Liver (tissue), 8 donors: ENCODE measurements at regions not wholly inside any gene's neighbourhood (a gene's known extent, or its start where the extent isn't known, plus 50 kb on each side); places are given as distances from the start of the nearest gene placed in this dataset.

Source experiments
- DNase-seq: peaks from one replicate; pipeline ENCODE4 v3.0.0-alpha.2; 2017; ENCODE audit warnings: low spot score
- H3K27ac ChIP-seq, 2 donors: one replicate each; pipeline ENCODE4 v1.7.0; 2013; ENCODE audit warnings: inconsistent platforms in 2 of 2, low read length in 2 of 2, control low read depth in 1 of 2, low read depth in 1 of 2, mild to moderate bottlenecking in 1 of 2
- H3K27me3 ChIP-seq, 4 donors: one replicate each; pipeline versions ENCODE4 v1.6.1 to v1.7.0; 2013; ENCODE audit warnings: low read length in 3 of 4, inconsistent platforms in 1 of 4, mild to moderate bottlenecking in 1 of 4, moderate library complexity in 1 of 4; ENCODE audit not compliant: control insufficient read depth in 4 of 4, insufficient read depth in 4 of 4
- H3K36me3 ChIP-seq, 4 donors: one replicate each; pipeline versions ENCODE4 v1.6.1 to v1.7.0; 2013; ENCODE audit warnings: low read length in 3 of 4, mild to moderate bottlenecking in 3 of 4, low read depth in 1 of 4, moderate library complexity in 1 of 4; ENCODE audit not compliant: control insufficient read depth in 4 of 4, insufficient read depth in 3 of 4
- H3K4me1 ChIP-seq, 4 donors: one replicate each; pipeline versions ENCODE4 v1.6.1 to v1.7.0; 2013; ENCODE audit warnings: low read length in 3 of 4, mild to moderate bottlenecking in 3 of 4, moderate library complexity in 1 of 4; ENCODE audit not compliant: control insufficient read depth in 4 of 4, insufficient read depth in 4 of 4
- H3K4me3 ChIP-seq, 3 donors: one replicate each; pipeline versions ENCODE4 v1.6.1 to v1.7.0; 2013; ENCODE audit warnings: low read length in 3 of 3, control low read depth in 1 of 3, low read depth in 1 of 3, mild to moderate bottlenecking in 1 of 3
- H3K9ac ChIP-seq, 2 donors: one replicate each; pipeline ENCODE4 v1.7.0; 2013; ENCODE audit warnings: low read length in 2 of 2, mild to moderate bottlenecking in 2 of 2, moderate library complexity in 2 of 2, control low read depth in 1 of 2, low read depth in 1 of 2
- H3K9me3 ChIP-seq, 4 donors: one replicate each; pipeline versions ENCODE4 v1.6.1 to v1.7.0; 2013; ENCODE audit warnings: low read length in 3 of 4; ENCODE audit not compliant: control insufficient read depth in 4 of 4
- ATF3 ChIP-seq: IDR thresholded peaks from 2 replicates; pipeline ENCODE4 v1.6.1; 2016; ENCODE audit warnings: antibody characterized with exemption
- CTCF ChIP-seq: fragments of 150-350 bp; IDR thresholded peaks from 2 replicates; pipeline ENCODE4 v1.5.1; 2017; ENCODE audit warnings: improper control_type of control experiment, low read depth, low read length; ENCODE audit not compliant: missing input control
- EGR1 ChIP-seq, 2 donors: IDR thresholded peaks; 2 replicates each; pipeline ENCODE4 v1.6.1; 2016 to 2018; ENCODE audit warnings: antibody characterized with exemption in 2 of 2, low read depth in 2 of 2
- FOXA1 ChIP-seq: IDR thresholded peaks from 2 replicates; pipeline ENCODE4 v1.6.1; 2016; ENCODE audit warnings: antibody characterized with exemption
- FOXA2 ChIP-seq: IDR thresholded peaks from 2 replicates; pipeline ENCODE4 v1.6.1; 2016; ENCODE audit warnings: antibody characterized with exemption
- GABPA ChIP-seq, 2 donors: IDR thresholded peaks in 1 of 2; conservative IDR thresholded peaks in 1 of 2; 2 replicates each; pipeline ENCODE4 v1.6.1; 2016; ENCODE audit warnings: antibody characterized with exemption in 2 of 2, mild to moderate bottlenecking in 1 of 2, moderate library complexity in 1 of 2
- HNF4A ChIP-seq, 2 donors: conservative IDR thresholded peaks; 2 replicates each; pipeline ENCODE4 v1.6.1; 2016; ENCODE audit warnings: antibody characterized with exemption in 2 of 2, mild to moderate bottlenecking in 2 of 2
- HNF4G ChIP-seq: IDR thresholded peaks from 2 replicates; pipeline ENCODE4 v1.6.1; 2016; ENCODE audit warnings: antibody characterized with exemption
- JUND ChIP-seq, 2 donors: IDR thresholded peaks; 2 replicates each; pipeline ENCODE4 v1.6.1; 2016; ENCODE audit warnings: antibody characterized with exemption in 2 of 2
- MAX ChIP-seq: IDR thresholded peaks from 2 replicates; pipeline ENCODE4 v1.6.1; 2016; ENCODE audit warnings: antibody characterized with exemption
- NR2F2 ChIP-seq: IDR thresholded peaks from 2 replicates; pipeline ENCODE4 v1.6.1; 2016; ENCODE audit warnings: antibody characterized with exemption
- RAD21 ChIP-seq, 2 donors: IDR thresholded peaks; 2 replicates each; pipeline ENCODE4 v1.6.1; 2016; ENCODE audit warnings: antibody characterized with exemption in 2 of 2, mild to moderate bottlenecking in 2 of 2
- REST ChIP-seq: IDR thresholded peaks from 2 replicates; pipeline ENCODE4 v1.6.1; 2016; ENCODE audit warnings: antibody characterized with exemption, mild to moderate bottlenecking
- RXRA ChIP-seq, 2 donors: IDR thresholded peaks; 2 replicates each; pipeline ENCODE4 v1.6.1; 2017 to 2018; ENCODE audit warnings: antibody characterized with exemption in 2 of 2, mild to moderate bottlenecking in 1 of 2
- SP1 ChIP-seq: IDR thresholded peaks from 2 replicates; pipeline ENCODE4 v1.6.1; 2018; ENCODE audit warnings: antibody characterized with exemption, mild to moderate bottlenecking
- TAF1 ChIP-seq: conservative IDR thresholded peaks from 2 replicates; pipeline ENCODE4 v1.6.1; 2016; ENCODE audit warnings: antibody characterized with exemption, mild to moderate bottlenecking
- YY1 ChIP-seq: IDR thresholded peaks from 2 replicates; pipeline ENCODE4 v1.6.1; 2016; ENCODE audit warnings: antibody characterized with exemption, mild to moderate bottlenecking
- ZBTB33 ChIP-seq: IDR thresholded peaks from 2 replicates; pipeline ENCODE4 v1.6.1; 2016; ENCODE audit warnings: antibody characterized with exemption
- WGBS: extraction: QIAGEN DNeasy Blood & Tissue Kit; methylation state at CpG from one replicate; pipeline ENCODE4 v1.1.7; 2013; 5-methylcytosine and 5-hydroxymethylcytosine counted together
- donor health status: healthy.
- donor health status: healthy.
- donor health status: healthy.
- donor health status: healthy.
- donor health status: healthy.

- TF ChIP-seq ZBTB33 = no peak
Measured at GRCh38 chr11:23413057-23413456, 552.8 kb upstream of the CCDC179 start (continued).

GRCh38 chr11:23423104-23423503 is 562.8 kb upstream of the CCDC179 start:
- no peaks in the 10 kb centered on the region for H3K9me3 ChIP-seq
- no peaks in the 10 kb centered on the region for H3K36me3 ChIP-seq
- H3K4me1 ChIP-seq = no peaks in the 10 kb centered on the region
- WGBS = 82% methylated on average over 4 of the region's 4 CpGs
- TF ChIP-seq RXRA (IDR thresholded peaks at IDR 0.05) = no peak
- no peak for TF ChIP-seq FOXA2
- no peak for TF ChIP-seq FOXA1
- no peak for TF ChIP-seq ZBTB33
- no peak for TF ChIP-seq YY1
- TF ChIP-seq JUND (IDR thresholded peaks at IDR 0.05) = no peak
- TF ChIP-seq TAF1 = no peak
- no peak for TF ChIP-seq REST
- no peak for TF ChIP-seq MAX
- no peak for TF ChIP-seq ATF3
- no peak for TF ChIP-seq EGR1 (IDR thresholded peaks at IDR 0.05; ENCODE audit: low read depth in 2 of 2)
- TF ChIP-seq GABPA (IDR thresholded peaks at IDR 0.05 in 1 of 2, conservative IDR thresholded peaks at IDR 0.05 in 1 of 2) = no peak
- no peak for TF ChIP-seq HNF4G
- no peak for TF ChIP-seq SP1
- peaks cover 0 to 3% (median 0%) of the 10 kb centered on the region in 4 donors for H3K27me3 ChIP-seq
- H3K9ac ChIP-seq = no peak overlapping the region
- H3K4me3 ChIP-seq = no peak overlapping the region
- H3K27ac ChIP-seq = no peak overlapping the region
- no peak for DNase-seq

- no peak for DNase-seq
- Histone ChIP-seq H3K9me3 (no peaks in the 10 kb centered on the region), H3K27me3 (peaks cover 0 to 3% (median 0%) of the 10 kb centered on the region in 4 donors), H3K36me3 (no peaks in the 10 kb centered on the region), H3K4me3 (no peak overlapping the region), H3K27ac (no peak overlapping the region), H3K9ac (no peak overlapping the region), H3K4me1 (no peaks in the 10 kb centered on the region)
- 80% methylated on average over 3 of the region's 3 CpGs for WGBS
- no peak for TF ChIP-seq ATF3
- no peak for TF ChIP-seq JUND (IDR thresholded peaks at IDR 0.05)
- TF ChIP-seq TAF1 = no peak
- TF ChIP-seq NR2F2 = no peak
- TF ChIP-seq EGR1 (IDR thresholded peaks at IDR 0.05; ENCODE audit: low read depth in 2 of 2) = no peak
- no peak for TF ChIP-seq GABPA (IDR thresholded peaks at IDR 0.05 in 1 of 2, conservative IDR thresholded peaks at IDR 0.05 in 1 of 2)
- no peak for TF ChIP-seq MAX
- no peak for TF ChIP-seq CTCF
- TF ChIP-seq RAD21 (IDR thresholded peaks at IDR 0.05) = no peak
- TF ChIP-seq ZBTB33 = no peak
- TF ChIP-seq HNF4A (conservative IDR thresholded peaks at IDR 0.05) = no peak
Measured at GRCh38 chr11:23423656-23424055, 563.4 kb upstream of the CCDC179 start.
